ENCODE measurements at regions not wholly inside any gene's neighbourhood (a gene's known extent, or its start where the extent isn't known, plus 50 kb on each side); places are given as distances from the start of the nearest gene placed in this dataset.

GRCh38 chr5:15386122-15386521 lies 113.9 kb upstream of the FBXL7 start:
- TF ChIP-seq CTCF (IDR thresholded peaks at IDR 0.05) (no peak), EZH2 (IDR thresholded peaks at IDR 0.05; ENCODE audit: borderline replicate concordance, insufficient read depth, low read depth, low read length, poor library complexity, severe bottlenecking) (no peak)

All from B cell (primary cell).